ENCODE measurements at regions not wholly inside any gene's neighbourhood (a gene's known extent, or its start where the extent isn't known, plus 50 kb on each side); places are given as distances from the start of the nearest gene placed in this dataset.

GRCh38 chr18:47604021-47604420 lies 326.4 kb downstream of the SMAD2 start:
- no peak for TF ChIP-seq ELK1 (CRISPR knock-in tag; IDR thresholded peaks at IDR 0.05)
- TF ChIP-seq ZNF707 (CRISPR knock-in tag; conservative IDR thresholded peaks at IDR 0.05) = no peak
- TF ChIP-seq EZH2 (IDR thresholded peaks at IDR 0.05; ENCODE audit: borderline replicate concordance, low read depth, low read length) = no peak
- TF ChIP-seq, protein P1, sequence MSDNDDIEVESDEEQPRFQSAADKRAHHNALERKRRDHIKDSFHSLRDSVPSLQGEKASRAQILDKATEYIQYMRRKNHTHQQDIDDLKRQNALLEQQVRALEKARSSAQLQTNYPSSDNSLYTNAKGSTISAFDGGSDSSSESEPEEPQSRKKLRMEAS (CRISPR knock-in tag; IDR thresholded peaks at IDR 0.05) = no peak
- TF ChIP-seq CHD4 (IDR thresholded peaks at IDR 0.05; ENCODE audit: insufficient read depth, insufficient replicate concordance, low read depth, low read length, poor library complexity, severe bottlenecking) = no peak
- no peak for TF ChIP-seq RBM14 (IDR thresholded peaks at IDR 0.05; ENCODE audit: borderline replicate concordance, insufficient read depth, low read depth, low read length)
- no peak for TF ChIP-seq RHOXF2B (CRISPR knock-in tag; conservative IDR thresholded peaks at IDR 0.05)
- TF ChIP-seq, protein P2, sequence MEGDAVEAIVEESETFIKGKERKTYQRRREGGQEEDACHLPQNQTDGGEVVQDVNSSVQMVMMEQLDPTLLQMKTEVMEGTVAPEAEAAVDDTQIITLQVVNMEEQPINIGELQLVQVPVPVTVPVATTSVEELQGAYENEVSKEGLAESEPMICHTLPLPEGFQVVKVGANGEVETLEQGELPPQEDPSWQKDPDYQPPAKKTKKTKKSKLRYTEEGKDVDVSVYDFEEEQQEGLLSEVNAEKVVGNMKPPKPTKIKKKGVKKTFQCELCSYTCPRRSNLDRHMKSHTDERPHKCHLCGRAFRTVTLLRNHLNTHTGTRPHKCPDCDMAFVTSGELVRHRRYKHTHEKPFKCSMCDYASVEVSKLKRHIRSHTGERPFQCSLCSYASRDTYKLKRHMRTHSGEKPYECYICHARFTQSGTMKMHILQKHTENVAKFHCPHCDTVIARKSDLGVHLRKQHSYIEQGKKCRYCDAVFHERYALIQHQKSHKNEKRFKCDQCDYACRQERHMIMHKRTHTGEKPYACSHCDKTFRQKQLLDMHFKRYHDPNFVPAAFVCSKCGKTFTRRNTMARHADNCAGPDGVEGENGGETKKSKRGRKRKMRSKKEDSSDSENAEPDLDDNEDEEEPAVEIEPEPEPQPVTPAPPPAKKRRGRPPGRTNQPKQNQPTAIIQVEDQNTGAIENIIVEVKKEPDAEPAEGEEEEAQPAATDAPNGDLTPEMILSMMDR (IDR thresholded peaks at IDR 0.05 in 2 of 3, conservative IDR thresholded peaks at IDR 0.05 in 1 of 3; ENCODE audit: insufficient read depth in 2 of 3, low read depth in 1 of 3, low read length in 3 of 3) = no peak
- TF ChIP-seq SIRT6 (IDR thresholded peaks at IDR 0.05; ENCODE audit: low read depth, low read length) = no peak
- TF ChIP-seq SMC3 (conservative IDR thresholded peaks at IDR 0.05; ENCODE audit: insufficient read depth, low read depth, low read length) = no peak
- TF ChIP-seq NFYB (IDR thresholded peaks at IDR 0.05; ENCODE audit: extremely low read depth, insufficient read length) = no peak
- TF ChIP-seq ZNF445 (CRISPR knock-in tag; IDR thresholded peaks at IDR 0.05; ENCODE audit: low read depth) = no peak
- no peak for TF ChIP-seq NR4A1 (CRISPR knock-in tag; IDR thresholded peaks at IDR 0.05)
- TF ChIP-seq NR4A1 (tag; IDR thresholded peaks at IDR 0.05) = no peak
- TF ChIP-seq HMGXB4 (CRISPR knock-in tag; IDR thresholded peaks at IDR 0.05) = no peak

Measured in K562 (cell line).